DND-41 (cell line): ENCODE measurements at regions not wholly inside any gene's neighbourhood (a gene's known extent, or its start where the extent isn't known, plus 50 kb on each side); places are given as distances from the start of the nearest gene placed in this dataset.

Experiments used
- ATAC-seq: fragments of 200-7000 bp; cut with Tn5 transposase; 3 replicates; pipeline ENCODE4 v1.9.1; 2021; ENCODE audit warnings: low read depth; ENCODE audit not compliant: insufficient read depth
- DNase-seq: peaks from one replicate; pipeline ENCODE4 v3.0.0-alpha.2; 2020
- H2AFZ ChIP-seq: 2 replicates; pipeline ENCODE4 v1.6.0; 2012; ENCODE audit warnings: low read depth, low read length
- H3K27ac ChIP-seq: 2 replicates; pipeline ENCODE4 v1.5.1; 2012; ENCODE audit warnings: low read length, inconsistent platforms
- H3K27me3 ChIP-seq: fragments of 200-600 bp; sonication (generic); 2 replicates; pipeline ENCODE4 v1.6.0; 2012; ENCODE audit warnings: low read length, mild to moderate bottlenecking, inconsistent platforms; ENCODE audit not compliant: insufficient read depth, poor library complexity
- H3K36me3 ChIP-seq: 2 replicates; pipeline ENCODE4 v1.5.1; 2012; ENCODE audit warnings: low read length, inconsistent platforms; ENCODE audit not compliant: insufficient read depth
- H3K4me1 ChIP-seq: 2 replicates; pipeline ENCODE4 v1.5.1; 2012; ENCODE audit warnings: mild to moderate bottlenecking, low read length; ENCODE audit not compliant: insufficient read depth
- H3K4me2 ChIP-seq: 2 replicates; pipeline ENCODE4 v1.6.0; 2012; ENCODE audit warnings: mild to moderate bottlenecking, moderate library complexity, low read length, inconsistent platforms; ENCODE audit not compliant: insufficient read depth
- H3K4me3 ChIP-seq, 2 experiments: fragments of 200-600 bp in 1 of 2; shearing (Covaris generic) in 1 of 2; 2 replicates each; pipeline ENCODE4 v1.5.1; 2012 to 2016; ENCODE audit warnings: inconsistent platforms in 2 of 2, low read length in 2 of 2, mild to moderate bottlenecking in 2 of 2, low read depth in 1 of 2, moderate library complexity in 1 of 2
- H3K79me2 ChIP-seq: 2 replicates; pipeline ENCODE4 v1.6.0; 2012; ENCODE audit warnings: low read length, inconsistent platforms; ENCODE audit not compliant: insufficient read depth
- H3K9ac ChIP-seq: 2 replicates; pipeline ENCODE4 v1.6.0; 2012; ENCODE audit warnings: low read depth, mild to moderate bottlenecking, inconsistent platforms, low read length, moderate library complexity
- H3K9me3 ChIP-seq: 2 replicates; pipeline ENCODE4 v1.5.1; 2012; ENCODE audit warnings: low read length, moderate library complexity, mild to moderate bottlenecking, inconsistent platforms; ENCODE audit not compliant: insufficient read depth, severe bottlenecking
- H4K20me1 ChIP-seq: 2 replicates; pipeline ENCODE4 v1.6.0; 2012; ENCODE audit warnings: low read length; ENCODE audit not compliant: insufficient read depth
- EZH2 ChIP-seq: IDR thresholded peaks from 3 replicates; pipeline ENCODE4 v1.6.1; 2012; ENCODE audit warnings: borderline replicate concordance, low read depth, mild to moderate bottlenecking, moderate library complexity, low read length, inconsistent platforms; ENCODE audit not compliant: severe bottlenecking
- TF ChIP-seq, protein P1 (sequence below): IDR thresholded peaks from 2 replicates; pipeline ENCODE4 v1.5.1; 2012; ENCODE audit warnings: borderline replicate concordance, low read length, moderate library complexity, mild to moderate bottlenecking; ENCODE audit not compliant: poor library complexity, severe bottlenecking; ENCODE audit errors: extremely low read depth

DNA sequence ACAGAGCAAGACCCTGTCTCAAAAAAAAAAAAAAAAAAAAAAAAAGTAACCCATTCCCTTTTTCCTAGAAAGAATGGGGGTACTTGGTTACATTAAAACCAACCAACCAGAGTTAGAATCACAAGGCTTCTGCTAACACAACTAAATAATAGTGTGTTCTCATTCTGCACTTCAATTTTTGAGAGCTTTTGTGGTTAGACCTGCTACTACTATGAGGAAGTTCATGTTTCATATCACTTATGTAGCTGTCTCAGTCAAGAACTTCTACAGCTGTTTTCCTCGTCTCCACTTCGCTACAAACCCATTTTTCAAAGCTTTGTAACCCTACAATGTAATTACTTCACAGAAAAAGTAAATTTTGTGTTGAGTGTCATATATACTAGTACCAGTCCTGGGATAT, 58.3 kb downstream of the PDHA2 start:
- Histone ChIP-seq H3K9me3 (no peaks in the 10 kb centered on the region), H3K4me1 (no peaks in the 10 kb centered on the region), H3K4me3 (no peak overlapping the region), H2AFZ (no peak overlapping the region), H3K9ac (no peak overlapping the region), H3K27ac (no peak overlapping the region), H4K20me1 (no peaks in the 10 kb centered on the region), H3K4me2 (no peak overlapping the region), H3K27me3 (no peaks in the 10 kb centered on the region), H3K79me2 (no peaks in the 10 kb centered on the region), H3K36me3 (no peaks in the 10 kb centered on the region)
- DNase-seq: no peak
- peak; percentile 56; the same call in 1 of the 3 replicates for ATAC-seq
- TF ChIP-seq, protein P1, sequence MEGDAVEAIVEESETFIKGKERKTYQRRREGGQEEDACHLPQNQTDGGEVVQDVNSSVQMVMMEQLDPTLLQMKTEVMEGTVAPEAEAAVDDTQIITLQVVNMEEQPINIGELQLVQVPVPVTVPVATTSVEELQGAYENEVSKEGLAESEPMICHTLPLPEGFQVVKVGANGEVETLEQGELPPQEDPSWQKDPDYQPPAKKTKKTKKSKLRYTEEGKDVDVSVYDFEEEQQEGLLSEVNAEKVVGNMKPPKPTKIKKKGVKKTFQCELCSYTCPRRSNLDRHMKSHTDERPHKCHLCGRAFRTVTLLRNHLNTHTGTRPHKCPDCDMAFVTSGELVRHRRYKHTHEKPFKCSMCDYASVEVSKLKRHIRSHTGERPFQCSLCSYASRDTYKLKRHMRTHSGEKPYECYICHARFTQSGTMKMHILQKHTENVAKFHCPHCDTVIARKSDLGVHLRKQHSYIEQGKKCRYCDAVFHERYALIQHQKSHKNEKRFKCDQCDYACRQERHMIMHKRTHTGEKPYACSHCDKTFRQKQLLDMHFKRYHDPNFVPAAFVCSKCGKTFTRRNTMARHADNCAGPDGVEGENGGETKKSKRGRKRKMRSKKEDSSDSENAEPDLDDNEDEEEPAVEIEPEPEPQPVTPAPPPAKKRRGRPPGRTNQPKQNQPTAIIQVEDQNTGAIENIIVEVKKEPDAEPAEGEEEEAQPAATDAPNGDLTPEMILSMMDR: no peak
- no peak for TF ChIP-seq EZH2

DNA sequence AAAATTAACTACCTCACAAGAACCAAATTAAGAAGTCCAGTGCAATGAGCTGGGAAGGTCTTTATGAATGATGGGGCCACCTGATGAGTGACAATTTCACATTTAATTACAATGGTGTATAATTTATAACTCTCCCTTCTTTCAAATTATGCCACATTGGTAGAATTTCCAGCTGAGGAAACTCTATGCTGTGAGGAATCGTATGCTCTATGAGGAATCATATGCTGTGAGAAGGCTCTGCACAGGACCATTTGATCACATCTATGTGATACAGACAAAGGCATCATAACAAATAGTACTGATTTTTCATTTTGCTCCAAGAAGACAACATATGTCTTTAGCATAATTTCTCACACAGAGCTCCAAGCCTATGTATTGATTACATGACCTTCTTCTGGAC, 69.3 kb downstream of the PDHA2 start:
- Histone ChIP-seq H3K4me2 (no peak overlapping the region), H3K9me3 (no peaks in the 10 kb centered on the region), H3K4me3 (no peak overlapping the region), H3K9ac (no peak overlapping the region), H3K79me2 (no peaks in the 10 kb centered on the region), H3K27me3 (no peaks in the 10 kb centered on the region), H2AFZ (no peak overlapping the region), H3K4me1 (no peaks in the 10 kb centered on the region), H4K20me1 (no peaks in the 10 kb centered on the region), H3K36me3 (no peaks in the 10 kb centered on the region), H3K27ac (no peak overlapping the region)
- TF ChIP-seq, protein P1: no peak
- TF ChIP-seq EZH2: no peak
- DNase-seq (no peak), ATAC-seq (no peak)

DNA sequence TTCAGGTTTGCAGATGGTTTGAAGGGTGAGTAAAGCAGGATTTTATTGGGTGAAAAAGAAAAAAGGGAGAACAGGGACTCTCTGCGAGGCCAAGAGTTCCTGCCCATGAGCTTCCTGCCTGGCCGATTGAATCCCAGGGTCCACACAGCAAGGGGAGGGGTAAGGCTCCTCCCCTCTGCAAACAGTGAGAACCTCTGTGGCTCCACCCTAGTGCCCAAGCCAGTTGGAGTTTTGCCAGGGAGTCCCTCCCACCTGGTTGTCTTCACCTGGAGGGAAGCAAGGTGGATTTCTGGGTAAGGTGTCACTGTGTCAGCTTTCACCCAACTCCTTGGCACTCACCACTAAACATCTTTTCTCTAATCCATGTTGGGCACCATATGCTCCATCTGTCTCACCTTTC, 70.9 kb downstream of the PDHA2 start:
- no peak for TF ChIP-seq EZH2
- TF ChIP-seq, protein P1: no peak
- H3K27me3 ChIP-seq: no peaks in the 10 kb centered on the region
- H4K20me1 ChIP-seq: no peaks in the 10 kb centered on the region
- no peak overlapping the region for H3K4me2 ChIP-seq
- no peak overlapping the region for H3K9ac ChIP-seq
- H2AFZ ChIP-seq: no peak overlapping the region
- DNase-seq (no peak), ATAC-seq (no peak)
- no peaks in the 10 kb centered on the region for H3K36me3 ChIP-seq
- H3K27ac ChIP-seq: no peak overlapping the region
- H3K4me1 ChIP-seq: no peaks in the 10 kb centered on the region
- no peaks in the 10 kb centered on the region for H3K79me2 ChIP-seq
- H3K4me3 ChIP-seq: no peak overlapping the region
- H3K9me3 ChIP-seq: no peaks in the 10 kb centered on the region

DNA sequence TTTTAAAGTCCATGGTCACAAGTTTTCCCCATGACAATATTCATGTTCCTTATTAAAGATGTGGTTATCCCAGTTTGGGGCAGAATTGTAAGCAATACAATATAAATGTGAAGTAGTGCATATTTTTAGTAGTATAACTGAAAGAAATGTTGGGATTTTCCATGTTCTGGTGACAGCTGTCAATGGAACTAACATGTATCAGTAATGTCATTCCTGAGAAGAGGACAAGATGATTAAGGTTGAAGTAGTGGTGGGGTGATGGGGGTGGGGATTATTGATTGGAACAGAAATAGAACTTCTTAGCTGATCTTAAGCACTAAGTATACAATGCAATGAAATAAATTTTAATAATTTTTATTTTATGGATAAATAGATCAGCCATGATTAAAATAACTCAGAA, 81.6 kb downstream of the PDHA2 start:
- DNase-seq: no peak
- H3K9me3 ChIP-seq: peaks cover 15% of the 10 kb centered on the region
- H3K27me3 ChIP-seq: no peaks in the 10 kb centered on the region
- no peaks in the 10 kb centered on the region for H3K79me2 ChIP-seq
- H3K9ac ChIP-seq: no peak overlapping the region
- H4K20me1 ChIP-seq: no peaks in the 10 kb centered on the region
- TF ChIP-seq, protein P1: no peak
- no peak for TF ChIP-seq EZH2
- no peak overlapping the region for H2AFZ ChIP-seq
- H3K27ac ChIP-seq: no peak overlapping the region
- no peak overlapping the region for H3K4me2 ChIP-seq
- no peak for ATAC-seq
- no peak overlapping the region for H3K4me3 ChIP-seq
- no peaks in the 10 kb centered on the region for H3K4me1 ChIP-seq
- H3K36me3 ChIP-seq: no peaks in the 10 kb centered on the region
